Eye (tissue), 1 donor: ENCODE measurements at regions not wholly inside any gene's neighbourhood (a gene's known extent, or its start where the extent isn't known, plus 50 kb on each side); places are given as distances from the start of the nearest gene placed in this dataset.

Source experiments
- DNase-seq: peaks from one replicate; pipeline ENCODE4 v3.0.0-alpha.2; 2015

- no peak for DNase-seq
These were observed 164.8 kb downstream of the MACROH2A1 start for GRCh38 chr5:135234242-135234641.

GRCh38 chr5:135233477-135233876 is 165.6 kb downstream of the MACROH2A1 start:
- DNase-seq: no peak

GRCh38 chr5:135232958-135233357 is 166.1 kb downstream of the MACROH2A1 start:
- DNase-seq: no peak

- no peak for DNase-seq
These were observed 167.7 kb downstream of the MACROH2A1 start for GRCh38 chr5:135231289-135231688.

GRCh38 chr5:135230251-135230925 is 168.6 kb downstream of the MACROH2A1 start:
- DNase-seq: no peak

- DNase-seq: no peak
These were observed 169.3 kb downstream of the MACROH2A1 start for GRCh38 chr5:135229679-135230132.

GRCh38 chr5:135229122-135229521 is 169.9 kb downstream of the MACROH2A1 start:
- DNase-seq: no peak

GRCh38 chr5:135228222-135228621 is 170.8 kb downstream of the MACROH2A1 start:
- DNase-seq: no peak

- DNase-seq: no peak
These were observed 171.7 kb downstream of the MACROH2A1 start for GRCh38 chr5:135227064-135228022.

GRCh38 chr5:135225856-135226560 is 173.0 kb downstream of the MACROH2A1 start:
- no peak for DNase-seq

GRCh38 chr5:135223891-135224625 is 175.0 kb downstream of the MACROH2A1 start:
- no peak for DNase-seq

- no peak for DNase-seq
These were observed 175.6 kb downstream of the MACROH2A1 start for GRCh38 chr5:135223404-135223803.

GRCh38 chr5:135222771-135223170 is 176.3 kb downstream of the MACROH2A1 start:
- no peak for DNase-seq

GRCh38 chr5:135222171-135222681 is 176.8 kb downstream of the MACROH2A1 start:
- no peak for DNase-seq

- no peak for DNase-seq
These were observed 177.3 kb downstream of the MACROH2A1 start for GRCh38 chr5:135221696-135222095.

- DNase-seq: no peak
These were observed 177.9 kb downstream of the MACROH2A1 start for GRCh38 chr5:135221187-135221473.

GRCh38 chr5:135220394-135221186 is 178.4 kb downstream of the MACROH2A1 start:
- no peak for DNase-seq

GRCh38 chr5:135219868-135220267 is 179.2 kb downstream of the MACROH2A1 start:
- no peak for DNase-seq

- no peak for DNase-seq
These were observed 180.1 kb downstream of the MACROH2A1 start for GRCh38 chr5:135218790-135219568.

- no peak for DNase-seq
These were observed 180.6 kb downstream of the MACROH2A1 start for GRCh38 chr5:135218486-135218755.
